H1 (cell line): ENCODE measurements at regions not wholly inside any gene's neighbourhood (a gene's known extent, or its start where the extent isn't known, plus 50 kb on each side); places are given as distances from the start of the nearest gene placed in this dataset.

ENCODE experiments used
- CTCF ChIA-PET: fragments of 300-600 bp; sonication (Branson Sonifier 250); formaldehyde crosslinking; loops from one replicate; lab custom pipeline; 2021; ENCODE audit not compliant: partially characterized antibody; lab: Charles Lee
- POLR2A ChIA-PET: fragments of 300-600 bp; sonication (Branson Sonifier 250); formaldehyde crosslinking; loops from one replicate; lab custom pipeline; 2021; ENCODE audit warnings: inconsistent platforms; ENCODE audit not compliant: partially characterized antibody; lab: Charles Lee
- DNase-seq, 2 experiments: peaks; one replicate each; pipeline versions ENCODE4 v3.0.0 to v3.0.0-alpha.2; 2010 to 2022; ENCODE audit warnings: low spot score in 2 of 2, low read depth in 1 of 2, mixed read lengths in 1 of 2
- FAIRE-seq: peaks from 2 replicates; lab custom pipeline; 2011; peaks lifted over from hg19 to GRCh38; lab: Jason Lieb, UNC
- H2AFZ ChIP-seq: 2 replicates; pipeline ENCODE4 v1.8.1; 2012; ENCODE audit warnings: low read length, inconsistent platforms
- H2AK5ac ChIP-seq: 2 replicates; pipeline ENCODE4 v1.6.1; 2013; ENCODE audit warnings: low read depth, low read length
- H2BK120ac ChIP-seq: replicated peaks from 2 replicates; pipeline ENCODE3; 2013; ENCODE audit warnings: low read depth, low read length, inconsistent platforms
- H2BK12ac ChIP-seq: 2 replicates; pipeline ENCODE4 v1.6.1; 2013; ENCODE audit warnings: low read depth, low read length
- H2BK15ac ChIP-seq: 2 replicates; pipeline ENCODE4 v1.6.1; 2013; ENCODE audit warnings: low read length
- H2BK20ac ChIP-seq: 2 replicates; pipeline ENCODE4 v1.6.1; 2013; ENCODE audit warnings: low read length
- H2BK5ac ChIP-seq: 2 replicates; pipeline ENCODE4 v1.6.1; 2013; ENCODE audit warnings: low read depth, low read length
- H3K14ac ChIP-seq: 2 replicates; pipeline ENCODE4 v1.6.1; 2013; ENCODE audit warnings: inconsistent platforms; ENCODE audit not compliant: insufficient read length
- H3K18ac ChIP-seq: 2 replicates; pipeline ENCODE4 v1.6.1; 2013; ENCODE audit warnings: low read length; ENCODE audit errors: extremely low read depth
- H3K23ac ChIP-seq: 2 replicates; pipeline ENCODE4 v1.6.1; 2013; ENCODE audit warnings: inconsistent platforms; ENCODE audit not compliant: insufficient read length
- H3K23me2 ChIP-seq: 2 replicates; pipeline ENCODE4 v1.6.1; 2013; ENCODE audit warnings: low read depth, low read length
- H3K27ac ChIP-seq: 2 replicates; pipeline ENCODE4 v1.6.1; 2011; ENCODE audit warnings: low read depth, low read length, inconsistent platforms
- H3K27me3 ChIP-seq, 4 experiments: replicated peaks in 1 of 4; 1 replicate in 1 of 4; 2 replicates in 3 of 4; pipeline versions ENCODE4 v1.6.1 to v1.8.1; 2011 to 2013; ENCODE audit warnings: low read length in 3 of 4, mild to moderate bottlenecking in 3 of 4, inconsistent platforms in 2 of 4, mixed read lengths in 2 of 4, moderate library complexity in 1 of 4; ENCODE audit not compliant: control insufficient read depth in 3 of 4, insufficient read depth in 3 of 4; ENCODE audit errors: extremely low read depth in 1 of 4
- H3K36me3 ChIP-seq, 4 experiments: 2 replicates each; pipeline versions ENCODE4 v1.6.1 to v1.8.1; 2011 to 2013; ENCODE audit warnings: mild to moderate bottlenecking in 4 of 4, low read length in 3 of 4, moderate library complexity in 2 of 4, control low read depth in 1 of 4, inconsistent platforms in 1 of 4; ENCODE audit not compliant: insufficient read depth in 4 of 4, control insufficient read depth in 2 of 4
- H3K4ac ChIP-seq: replicated peaks from 2 replicates; pipeline ENCODE3; 2013; ENCODE audit warnings: low read length, low read depth, mixed read lengths, inconsistent platforms; ENCODE audit not compliant: insufficient read length
- H3K4me1 ChIP-seq, 4 experiments: replicated peaks in 1 of 4; 1 replicate in 1 of 4; 2 replicates in 3 of 4; pipeline versions ENCODE4 v1.6.1 to v1.8.1; 2011 to 2013; ENCODE audit warnings: low read length in 3 of 4, inconsistent platforms in 2 of 4, mixed read lengths in 1 of 4; ENCODE audit not compliant: insufficient read depth in 4 of 4, control insufficient read depth in 3 of 4
- H3K4me2 ChIP-seq, 2 experiments: 2 replicates each; pipeline versions ENCODE4 v1.6.1 to v1.8.1; 2011 to 2013; ENCODE audit warnings: low read depth in 2 of 2, low read length in 2 of 2, control low read depth in 1 of 2, inconsistent platforms in 1 of 2, mild to moderate bottlenecking in 1 of 2; ENCODE audit not compliant: insufficient read depth in 1 of 2
- H3K4me3 ChIP-seq, 4 experiments: fragments of 200-600, 300-600 bp in 1 of 4; sonication (generic), shearing (Covaris generic), sonication (Bioruptor Twin) in 1 of 4; 2 replicates each; pipeline versions ENCODE4 v1.5.1 to v1.8.1; 2011 to 2016; ENCODE audit warnings: low read length in 4 of 4, low read depth in 3 of 4, control low read depth in 2 of 4, inconsistent platforms in 2 of 4, mild to moderate bottlenecking in 2 of 4, mixed read lengths in 1 of 4, moderate library complexity in 1 of 4; ENCODE audit not compliant: insufficient read depth in 2 of 4; ENCODE audit errors: extremely low read depth in 1 of 4
- H3K56ac ChIP-seq: replicated peaks from 2 replicates; pipeline ENCODE3; 2013; ENCODE audit warnings: low read depth, mild to moderate bottlenecking, mixed read lengths, low read length, inconsistent platforms; ENCODE audit not compliant: insufficient read length
- H3K79me1 ChIP-seq: 2 replicates; pipeline ENCODE4 v1.6.1; 2013; ENCODE audit warnings: low read depth, low read length, control low read depth
- H3K79me2 ChIP-seq, 2 experiments: 2 replicates each; pipeline versions ENCODE4 v1.6.1 to v1.8.1; 2012 to 2013; ENCODE audit warnings: low read length in 2 of 2, mild to moderate bottlenecking in 2 of 2, inconsistent platforms in 1 of 2; ENCODE audit not compliant: insufficient read depth in 2 of 2, control insufficient read depth in 1 of 2
- H3K9ac ChIP-seq, 4 experiments: replicated peaks in 1 of 4; 1 replicate in 1 of 4; 2 replicates in 3 of 4; pipeline versions ENCODE4 v1.6.1 to v1.8.1; 2011 to 2013; ENCODE audit warnings: low read depth in 3 of 4, low read length in 3 of 4, control low read depth in 2 of 4, mild to moderate bottlenecking in 2 of 4, moderate library complexity in 2 of 4, inconsistent platforms in 1 of 4; ENCODE audit errors: extremely low read depth in 1 of 4
- H3K9me3 ChIP-seq, 2 experiments: 2 replicates each; pipeline versions ENCODE4 v1.6.1 to v1.8.1; 2012 to 2013; ENCODE audit warnings: mild to moderate bottlenecking in 2 of 2, moderate library complexity in 2 of 2, control low read depth in 1 of 2, inconsistent platforms in 1 of 2, low read depth in 1 of 2, low read length in 1 of 2, mixed read lengths in 1 of 2; ENCODE audit not compliant: insufficient read depth in 2 of 2
- H4K20me1 ChIP-seq, 2 experiments: replicated peaks in 1 of 2; 2 replicates each; pipeline versions ENCODE3 to v1.8.1; 2011 to 2013; ENCODE audit warnings: inconsistent platforms in 2 of 2, low read length in 2 of 2, mild to moderate bottlenecking in 1 of 2; ENCODE audit not compliant: insufficient read depth in 2 of 2, control insufficient read depth in 1 of 2
- H4K5ac ChIP-seq: 2 replicates; pipeline ENCODE4 v1.6.1; 2013; ENCODE audit warnings: low read length, low read depth, mixed read lengths, inconsistent platforms; ENCODE audit not compliant: insufficient read length
- H4K8ac ChIP-seq: 2 replicates; pipeline ENCODE4 v1.8.0; 2013; ENCODE audit warnings: mild to moderate bottlenecking, moderate library complexity, low read length, inconsistent platforms; ENCODE audit not compliant: insufficient read depth; ENCODE audit errors: extremely low read depth
- H4K91ac ChIP-seq: replicated peaks from 2 replicates; pipeline ENCODE3; 2013; ENCODE audit warnings: low read length, mixed read lengths, inconsistent platforms; ENCODE audit not compliant: insufficient read length
- RFX5 ChIP-seq: IDR thresholded peaks from 2 replicates; pipeline ENCODE4 v1.6.1; 2011; ENCODE audit warnings: low read depth, low read length, improper control_type of control experiment, borderline replicate concordance
- WGBS, 2 experiments: shearing (Covaris generic) in 1 of 2; methylation state at CpG; one replicate each; pipeline versions ENCODE4 v1.1.6 to v1.1.7; 2013 to 2015; ENCODE audit warnings: low lambda C conversion rate in 2 of 2, mixed read lengths in 2 of 2, inconsistent platforms in 1 of 2, low coverage in 1 of 2, missing lambda C conversion rate in 1 of 2; ENCODE audit not compliant: insufficient replicate concordance in 2 of 2, insufficient coverage in 1 of 2, insufficient read length in 1 of 2; ENCODE audit errors: extremely low coverage in 1 of 2, missing lambda C conversion rate in 1 of 2; 5-methylcytosine and 5-hydroxymethylcytosine counted together

DNA sequence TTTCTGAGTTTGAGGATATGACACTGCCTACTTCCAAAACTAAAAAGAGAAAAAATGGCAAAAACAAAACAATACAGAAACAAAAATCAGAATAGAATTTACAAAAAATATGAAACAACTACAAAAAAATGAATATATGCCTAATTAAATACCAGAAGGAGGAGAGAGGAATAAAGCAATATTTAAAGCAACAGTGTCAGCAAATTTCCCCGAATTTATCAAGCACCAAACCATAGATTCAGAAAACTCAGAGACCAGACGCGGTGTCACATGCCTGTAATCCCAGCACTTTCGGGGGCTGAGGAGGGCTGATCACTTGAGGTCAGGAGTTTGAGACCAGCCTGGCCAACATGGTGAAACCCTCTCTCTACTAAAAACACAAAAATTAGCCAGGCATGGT is 1360.9 kb downstream of the SI start:
- Histone ChIP-seq H2BK20ac (no peak overlapping the region), H3K79me2 (no peaks in the 10 kb centered on the region), H3K4me1 (peaks cover 0 to 3% (median 1%) of the 10 kb centered on the region in 4 experiments; a peak in 1 of 7 replicates), H4K20me1 (no peaks in the 10 kb centered on the region), H4K8ac (no peak overlapping the region), H2BK120ac (no peak overlapping the region), H3K9ac (no peak overlapping the region), H2AK5ac (no peak overlapping the region), H3K4me3 (no peak overlapping the region), H2AFZ (no peak overlapping the region), H3K4me2 (no peak overlapping the region), H3K23ac (no peak overlapping the region), H4K5ac (no peak overlapping the region), H3K18ac (no peak overlapping the region), H3K36me3 (peaks cover 0 to 4% (median 0%) of the 10 kb centered on the region in 4 experiments; a peak in 1 of 8 replicates), H3K23me2 (no peaks in the 10 kb centered on the region), H3K27ac (no peak overlapping the region), H2BK5ac (no peak overlapping the region), H3K27me3 (no peaks in the 10 kb centered on the region), H4K91ac (no peak overlapping the region), H3K4ac (no peak overlapping the region), H3K56ac (no peak overlapping the region), H2BK15ac (no peak overlapping the region), H2BK12ac (no peak overlapping the region), H3K14ac (no peak overlapping the region), H3K9me3 (peaks cover 11 to 12% of the 10 kb centered on the region in 2 experiments), H3K79me1 (no peaks in the 10 kb centered on the region)
- FAIRE-seq, result no peak
- CTCF ChIA-PET, result no interaction called here
- WGBS, 2 experiments, result 91% methylated on average over 4 of the region's 4 CpGs; no CpG with 5 or more reads in 1 of the 2 experiments
- POLR2A ChIA-PET, result no interaction called here
- no peak for DNase-seq
- TF ChIP-seq RFX5, result no peak
